Brain pericyte (primary cell): ENCODE measurements at regions not wholly inside any gene's neighbourhood (a gene's known extent, or its start where the extent isn't known, plus 50 kb on each side); places are given as distances from the start of the nearest gene placed in this dataset.
"Not testable (repeated sequence)": the region's sequence is repeated elsewhere in the genome, so short reads cannot be mapped to it uniquely, and the experiment has no call there.

Source experiments
- DNase-seq: peaks from one replicate; pipeline ENCODE4 v3.0.0-alpha.2; 2012; ENCODE audit warnings: low read depth, low spot score

- DNase-seq, result no peak
Observed at GRCh38 chr2:6196449-6196848, 504.3 kb downstream of the SOX11 start.

GRCh38 chr2:6198370-6198919 is 506.3 kb downstream of the SOX11 start:
- DNase-seq, result not testable (repeated sequence)

GRCh38 chr2:6202756-6203155 is 510.6 kb downstream of the SOX11 start:
- no peak for DNase-seq

- no peak for DNase-seq
Observed at GRCh38 chr2:6203291-6203959, 511.2 kb downstream of the SOX11 start.

- no peak for DNase-seq
Observed at GRCh38 chr2:6206882-6207281, 514.7 kb downstream of the SOX11 start.

- no peak for DNase-seq
Observed at GRCh38 chr2:6211236-6211635, 519.1 kb downstream of the SOX11 start.

- DNase-seq, result no peak
Observed at GRCh38 chr2:6212491-6212890, 520.3 kb downstream of the SOX11 start.

- DNase-seq, result no peak
Observed at GRCh38 chr2:6213056-6213780, 521.0 kb downstream of the SOX11 start.

GRCh38 chr2:6214471-6214870 is 522.3 kb downstream of the SOX11 start:
- DNase-seq, result no peak

GRCh38 chr2:6215053-6215452 is 522.9 kb downstream of the SOX11 start:
- DNase-seq, result no peak

GRCh38 chr2:6216234-6216633 is 524.0 kb downstream of the SOX11 start:
- no peak for DNase-seq

- no peak for DNase-seq
Observed at GRCh38 chr2:6218926-6219325, 526.7 kb downstream of the SOX11 start.

GRCh38 chr2:6219906-6220305 is 527.7 kb downstream of the SOX11 start:
- no peak for DNase-seq

- DNase-seq, result no peak
Observed at GRCh38 chr2:6222296-6222695, 530.1 kb downstream of the SOX11 start.

- DNase-seq, result no peak
Observed at GRCh38 chr2:6224267-6224666, 532.1 kb downstream of the SOX11 start.

- DNase-seq, result no peak
Observed at GRCh38 chr2:6228251-6228650, 536.1 kb downstream of the SOX11 start.

- peak; percentile 5 for DNase-seq
Observed at GRCh38 chr2:6231166-6231565, 539.0 kb downstream of the SOX11 start.

- no peak for DNase-seq
Observed at GRCh38 chr2:6233993-6234392, 541.8 kb downstream of the SOX11 start.

GRCh38 chr2:6234702-6235101 is 542.5 kb downstream of the SOX11 start:
- no peak for DNase-seq

- DNase-seq, result no peak
Observed at GRCh38 chr2:6236317-6236716, 544.1 kb downstream of the SOX11 start.

- no peak for DNase-seq
Observed at GRCh38 chr2:6237039-6237660, 545.0 kb downstream of the SOX11 start.

- no peak for DNase-seq
Observed at GRCh38 chr2:6249557-6249956, 557.4 kb downstream of the SOX11 start.

- DNase-seq, result no peak
Observed at GRCh38 chr2:6254441-6254840, 562.3 kb downstream of the SOX11 start.
